MM.1S (cell line): ENCODE measurements at regions not wholly inside any gene's neighbourhood (a gene's known extent, or its start where the extent isn't known, plus 50 kb on each side); places are given as distances from the start of the nearest gene placed in this dataset.
"Not testable (repeated sequence)": the region's sequence is repeated elsewhere in the genome, so short reads cannot be mapped to it uniquely, and the experiment has no call there.

ENCODE experiments used
- DNase-seq: peaks from one replicate; pipeline ENCODE4 v3.0.0-alpha.2; 2015
- H2AFZ ChIP-seq: fragments of 300-600 bp; sonication (generic); 2 replicates; pipeline ENCODE4 v1.6.0; 2016; ENCODE audit warnings: antibody characterized with exemption, low read length
- H3F3A ChIP-seq: fragments of 300-600 bp; sonication (generic); 2 replicates; pipeline ENCODE4 v1.6.1; 2016; ENCODE audit warnings: mild to moderate bottlenecking, antibody characterized with exemption, low read length, moderate library complexity, mixed read lengths; ENCODE audit not compliant: insufficient read depth
- H3K27ac ChIP-seq: fragments of 300-600 bp; sonication (generic); 2 replicates; pipeline ENCODE4 v1.5.1; 2016; ENCODE audit warnings: mild to moderate bottlenecking, low read length
- H3K27me3 ChIP-seq: fragments of 300-600 bp; sonication (generic); replicated peaks from 2 replicates; pipeline ENCODE4 v1.6.0; 2016; ENCODE audit warnings: low read length; ENCODE audit not compliant: insufficient read depth
- H3K36me3 ChIP-seq: fragments of 300-600 bp; sonication (generic); replicated peaks from 2 replicates; pipeline ENCODE4 v1.6.1; 2016; ENCODE audit warnings: mild to moderate bottlenecking, low read length, mixed read lengths; ENCODE audit not compliant: insufficient read depth
- H3K4me1 ChIP-seq: fragments of 300-600 bp; sonication (generic); 2 replicates; pipeline ENCODE4 v1.6.1; 2016; ENCODE audit warnings: low read length, mixed read lengths
- H3K4me2 ChIP-seq: fragments of 300-600 bp; sonication (generic); 2 replicates; pipeline ENCODE4 v1.6.0; 2016; ENCODE audit warnings: low read depth, low read length
- H3K4me3 ChIP-seq: fragments of 300-600 bp; sonication (generic); 2 replicates; pipeline ENCODE4 v1.5.1; 2016; ENCODE audit warnings: low read length, mixed read lengths
- H3K79me2 ChIP-seq: fragments of 300-600 bp; sonication (generic); 2 replicates; pipeline ENCODE4 v1.6.1; 2016; ENCODE audit warnings: mixed run types, low read length, mixed read lengths
- H3K9ac ChIP-seq: fragments of 300-600 bp; sonication (generic); 2 replicates; pipeline ENCODE4 v1.6.1; 2016; ENCODE audit warnings: low read length, mixed read lengths
- H3K9me2 ChIP-seq: fragments of 300-600 bp; sonication (generic); replicated peaks from 2 replicates; pipeline ENCODE4 v1.6.1; 2016; ENCODE audit warnings: mild to moderate bottlenecking, low read length, mixed read lengths; ENCODE audit not compliant: insufficient read depth
- H3K9me3 ChIP-seq: fragments of 300-600 bp; sonication (generic); replicated peaks from 2 replicates; pipeline ENCODE4 v1.6.1; 2016; ENCODE audit warnings: mild to moderate bottlenecking, low read length, mixed read lengths; ENCODE audit not compliant: insufficient read depth
- H4K20me1 ChIP-seq: fragments of 300-600 bp; sonication (generic); 2 replicates; pipeline ENCODE4 v1.6.1; 2016; ENCODE audit warnings: mild to moderate bottlenecking, low read length, moderate library complexity, mixed read lengths; ENCODE audit not compliant: insufficient read depth

DNA sequence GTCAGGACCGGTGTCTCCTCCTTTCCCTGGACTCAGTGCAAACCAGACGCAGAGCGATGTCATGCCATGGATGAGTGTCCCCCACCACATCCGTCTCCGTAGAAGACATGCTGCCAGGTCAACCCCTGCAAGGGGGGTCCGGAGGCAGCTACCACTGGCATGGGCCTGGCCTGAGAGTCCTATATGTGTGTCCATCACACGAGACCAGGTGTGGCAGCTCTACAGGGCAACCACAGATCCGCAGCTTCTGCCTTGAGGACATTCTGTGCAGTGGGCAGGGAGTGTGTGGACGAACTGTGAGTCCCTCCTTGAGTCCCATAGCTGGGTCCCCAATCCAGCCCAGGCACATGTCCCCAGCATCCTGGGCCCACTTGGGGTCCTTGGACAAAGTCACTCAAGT, 133.6 kb downstream of the TNFRSF13B start:
- not testable (repeated sequence) for H3K9me3 ChIP-seq, H3K79me2 ChIP-seq, H3K4me2 ChIP-seq, H3K9ac ChIP-seq, H3K27me3 ChIP-seq, H3K4me3 ChIP-seq, H3F3A ChIP-seq, H4K20me1 ChIP-seq, H2AFZ ChIP-seq, H3K4me1 ChIP-seq, H3K9me2 ChIP-seq, H3K27ac ChIP-seq, DNase-seq, H3K36me3 ChIP-seq

DNA sequence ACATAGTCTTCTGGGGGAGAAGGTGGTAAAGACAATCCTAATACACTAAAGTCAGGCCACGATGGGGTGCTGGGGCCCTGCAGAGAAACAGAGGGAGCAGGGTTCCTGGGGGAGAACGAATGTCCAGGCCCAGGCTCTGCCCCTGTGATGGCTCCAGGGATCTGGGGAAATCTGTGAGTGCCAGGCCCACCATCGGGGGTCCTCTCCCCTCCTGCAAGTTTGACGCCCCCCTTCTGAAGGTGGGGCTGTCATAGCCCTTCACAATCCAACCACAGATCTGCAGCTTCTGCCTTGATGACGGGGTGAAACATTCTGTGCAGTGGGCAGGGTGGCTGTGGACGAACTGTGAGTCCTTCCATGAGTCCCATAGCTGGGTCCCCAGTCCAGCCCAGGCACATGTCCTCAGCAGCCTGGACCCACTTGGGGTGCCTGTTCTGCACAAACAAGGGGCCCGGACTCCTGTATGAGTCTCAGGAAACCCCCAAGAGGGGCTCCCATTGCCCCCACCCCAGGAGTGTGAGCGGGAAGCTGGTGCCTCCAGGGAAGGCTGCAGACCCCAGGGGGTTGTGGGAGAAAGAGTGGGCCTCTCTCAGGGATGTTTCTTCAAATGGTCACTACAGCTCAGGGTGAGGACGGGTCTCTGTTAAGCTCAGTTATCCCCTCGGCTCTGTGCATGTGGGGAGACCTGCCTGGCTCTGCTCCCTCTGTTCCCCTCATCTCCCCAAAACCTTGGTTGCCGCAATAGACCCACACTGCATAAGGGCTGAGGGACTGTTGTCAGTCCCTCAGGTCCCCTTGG, 134.3 kb downstream of the TNFRSF13B start:
- not testable (repeated sequence) for H2AFZ ChIP-seq, H3K9me3 ChIP-seq, H3K4me2 ChIP-seq, DNase-seq, H3F3A ChIP-seq, H3K9me2 ChIP-seq, H3K27me3 ChIP-seq, H3K79me2 ChIP-seq, H3K27ac ChIP-seq, H3K4me1 ChIP-seq, H4K20me1 ChIP-seq, H3K9ac ChIP-seq, H3K36me3 ChIP-seq, H3K4me3 ChIP-seq

DNA sequence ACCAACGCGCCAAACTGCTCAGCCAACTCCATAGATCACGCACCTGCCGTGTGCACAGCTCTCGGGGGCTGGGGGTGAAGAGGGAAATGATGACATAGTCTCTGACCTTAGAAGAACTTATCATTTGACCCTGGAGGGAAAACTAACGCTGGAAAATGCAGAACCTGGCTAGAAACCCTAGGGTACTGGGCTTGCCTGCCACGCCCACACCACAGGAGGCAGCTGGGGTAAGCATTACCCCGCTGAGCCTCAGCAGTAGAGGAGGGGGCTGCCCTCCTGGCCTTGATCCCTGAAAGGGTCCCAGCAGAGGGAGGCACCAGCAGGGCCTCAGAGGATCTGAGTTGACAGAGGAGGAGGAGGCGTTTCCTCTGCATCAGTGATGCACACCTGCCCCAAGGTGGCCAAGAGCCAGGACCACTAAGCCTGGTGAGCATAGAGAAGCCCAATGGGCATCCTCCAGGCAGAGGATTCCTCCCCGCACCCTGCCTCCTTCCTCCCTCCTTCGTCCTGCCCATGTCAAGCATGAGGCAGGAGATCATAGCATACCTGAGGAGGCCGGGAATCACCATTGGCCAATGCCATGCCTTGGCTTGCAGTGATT, 135.5 kb downstream of the TNFRSF13B start:
- H3K27ac ChIP-seq, H3K4me2 ChIP-seq, H2AFZ ChIP-seq, H3K79me2 ChIP-seq, H3K4me1 ChIP-seq, H3K36me3 ChIP-seq, H4K20me1 ChIP-seq, H3K9me2 ChIP-seq, H3K9ac ChIP-seq, H3K4me3 ChIP-seq, H3K9me3 ChIP-seq, H3K27me3 ChIP-seq, H3F3A ChIP-seq, DNase-seq: not testable (repeated sequence)

DNA sequence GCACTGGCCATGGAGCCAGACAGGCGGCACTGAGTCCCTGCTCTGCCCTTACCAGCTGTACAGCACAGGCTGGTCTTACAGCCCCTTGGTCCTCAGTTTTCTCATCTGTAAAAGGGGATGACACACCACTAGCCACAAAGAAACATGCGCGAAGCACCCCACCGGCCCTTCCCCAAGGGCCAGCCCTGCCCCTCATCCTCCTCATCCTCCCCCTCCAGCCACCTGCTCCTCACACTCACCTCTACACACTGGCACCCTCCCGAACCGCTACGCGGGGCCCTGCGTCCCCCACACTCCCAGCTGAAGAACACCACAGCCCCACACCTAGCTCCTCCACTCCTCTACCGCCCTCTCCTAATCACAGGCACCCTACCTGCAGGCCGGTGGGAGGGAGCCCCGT, 138.4 kb downstream of the TNFRSF13B start:
- H3F3A ChIP-seq, H3K4me2 ChIP-seq, H3K4me1 ChIP-seq, H3K4me3 ChIP-seq, H3K27me3 ChIP-seq, DNase-seq, H3K9me2 ChIP-seq, H4K20me1 ChIP-seq, H2AFZ ChIP-seq, H3K9me3 ChIP-seq, H3K27ac ChIP-seq, H3K36me3 ChIP-seq, H3K79me2 ChIP-seq, H3K9ac ChIP-seq: not testable (repeated sequence)

DNA sequence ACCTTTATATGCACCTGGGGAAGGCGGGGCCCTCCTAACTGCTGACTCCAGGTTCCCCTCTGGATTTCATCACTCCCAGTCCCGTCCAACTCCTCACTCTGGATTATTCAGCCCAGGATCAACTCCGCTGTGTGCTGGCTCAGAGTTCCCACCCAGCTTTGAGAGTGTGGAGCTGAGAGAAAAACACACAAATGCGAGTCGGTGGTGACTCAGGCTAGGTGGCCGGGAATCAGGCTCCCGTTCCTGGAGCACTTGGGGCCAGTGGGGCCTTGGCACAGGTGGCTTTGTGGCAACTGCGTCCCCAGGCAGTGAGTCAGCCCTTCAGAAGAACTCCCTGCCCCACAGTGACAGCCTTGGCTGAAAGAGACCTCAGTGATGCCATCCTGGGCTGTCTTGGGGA, 139.1 kb downstream of the TNFRSF13B start:
- not testable (repeated sequence) for H3K4me2 ChIP-seq, H3K27ac ChIP-seq, DNase-seq

DNA sequence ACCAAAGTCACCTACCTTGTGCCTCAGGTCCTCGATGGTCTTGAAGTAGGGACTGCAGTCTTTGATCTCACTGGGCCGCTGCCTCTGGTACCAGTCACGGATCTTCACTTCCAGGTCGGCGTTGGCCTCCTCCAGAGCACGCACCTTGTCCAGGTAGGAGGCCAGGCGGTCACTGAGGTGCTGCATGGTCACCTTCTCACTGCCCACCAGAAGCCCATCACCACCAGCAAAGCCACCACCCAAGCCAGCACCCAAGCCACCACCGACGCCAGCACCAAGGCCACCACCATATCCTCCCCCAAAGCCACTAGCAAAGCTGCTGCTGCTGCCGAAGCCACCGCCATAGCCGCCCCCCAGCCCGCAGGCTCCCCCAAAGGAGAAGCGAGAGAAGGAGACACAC, 139.7 kb downstream of the TNFRSF13B start:
- H3K27ac ChIP-seq, H3K36me3 ChIP-seq, H3K79me2 ChIP-seq, H3K27me3 ChIP-seq, H3K9me3 ChIP-seq, H3K4me2 ChIP-seq, H3F3A ChIP-seq, DNase-seq, H3K4me1 ChIP-seq, H3K9ac ChIP-seq, H3K4me3 ChIP-seq, H2AFZ ChIP-seq, H3K9me2 ChIP-seq, H4K20me1 ChIP-seq: not testable (repeated sequence)

More for the DNA sequence above, 139.1 kb downstream of the TNFRSF13B start:
- H2AFZ ChIP-seq, H3K9ac ChIP-seq, H3K27me3 ChIP-seq, H3K9me2 ChIP-seq, H3F3A ChIP-seq, H4K20me1 ChIP-seq, H3K36me3 ChIP-seq, H3K4me1 ChIP-seq, H3K79me2 ChIP-seq, H3K4me3 ChIP-seq, H3K9me3 ChIP-seq: not testable (repeated sequence)

DNA sequence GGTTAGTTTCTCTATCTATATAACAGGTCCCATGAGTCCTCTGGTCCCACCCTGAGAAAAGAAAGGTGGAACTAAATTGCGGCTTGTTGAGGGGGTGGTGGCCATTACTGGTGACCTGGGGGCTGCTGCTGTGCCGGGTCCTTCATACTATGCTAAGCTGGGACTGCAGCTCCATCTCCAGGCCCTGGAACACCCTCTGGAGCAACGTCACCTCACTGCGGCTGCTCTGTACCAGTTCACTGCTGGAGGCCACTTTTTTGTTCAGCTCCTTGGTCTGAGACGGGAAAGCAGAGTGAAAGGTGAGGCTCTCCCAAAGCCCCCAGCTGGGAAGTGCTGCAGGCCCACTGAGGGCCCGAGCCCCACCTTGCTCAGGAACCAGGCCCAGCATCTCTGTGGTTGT, 140.7 kb downstream of the CCDC144A start:
- not testable (repeated sequence) for H3F3A ChIP-seq, H3K9me2 ChIP-seq, H3K79me2 ChIP-seq, H3K4me3 ChIP-seq, H3K36me3 ChIP-seq, H3K27me3 ChIP-seq, H4K20me1 ChIP-seq, H3K27ac ChIP-seq, H2AFZ ChIP-seq, H3K9ac ChIP-seq, DNase-seq, H3K4me2 ChIP-seq, H3K9me3 ChIP-seq, H3K4me1 ChIP-seq

DNA sequence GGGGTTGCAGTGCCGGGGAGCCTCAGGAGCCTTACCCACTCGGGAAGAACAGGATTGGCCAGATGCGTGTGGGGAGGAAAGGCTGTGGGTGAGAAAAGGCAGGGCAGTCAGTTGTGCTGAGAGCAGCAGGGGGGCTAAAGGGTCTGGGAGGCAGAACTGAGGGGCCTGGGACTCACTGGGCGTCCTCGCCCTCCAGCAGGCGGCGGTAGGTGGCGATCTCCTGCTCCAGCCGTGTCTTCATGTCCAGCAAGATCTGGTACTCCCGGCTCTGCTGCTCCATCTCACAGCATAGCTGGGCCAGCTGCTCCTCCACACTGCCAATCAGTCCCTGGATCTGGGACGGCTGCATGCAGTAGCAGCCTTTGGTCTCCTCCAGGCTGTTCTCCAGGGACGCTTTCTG, 140.2 kb downstream of the CCDC144A start:
- not testable (repeated sequence) for H3F3A ChIP-seq, H3K9me3 ChIP-seq, H3K27me3 ChIP-seq, H3K4me1 ChIP-seq, H3K9ac ChIP-seq, DNase-seq, H3K27ac ChIP-seq, H2AFZ ChIP-seq, H3K4me2 ChIP-seq, H3K36me3 ChIP-seq, H3K4me3 ChIP-seq, H3K9me2 ChIP-seq, H4K20me1 ChIP-seq, H3K79me2 ChIP-seq
